MM.1S (cell line): ENCODE measurements at regions not wholly inside any gene's neighbourhood (a gene's known extent, or its start where the extent isn't known, plus 50 kb on each side); places are given as distances from the start of the nearest gene placed in this dataset.

ENCODE experiments used
- DNase-seq: peaks from one replicate; pipeline ENCODE4 v3.0.0-alpha.2; 2015
- H2AFZ ChIP-seq: fragments of 300-600 bp; sonication (generic); 2 replicates; pipeline ENCODE4 v1.6.0; 2016; ENCODE audit warnings: antibody characterized with exemption, low read length
- H3F3A ChIP-seq: fragments of 300-600 bp; sonication (generic); 2 replicates; pipeline ENCODE4 v1.6.1; 2016; ENCODE audit warnings: mild to moderate bottlenecking, antibody characterized with exemption, low read length, moderate library complexity, mixed read lengths; ENCODE audit not compliant: insufficient read depth
- H3K27ac ChIP-seq: fragments of 300-600 bp; sonication (generic); 2 replicates; pipeline ENCODE4 v1.5.1; 2016; ENCODE audit warnings: mild to moderate bottlenecking, low read length
- H3K27me3 ChIP-seq: fragments of 300-600 bp; sonication (generic); replicated peaks from 2 replicates; pipeline ENCODE4 v1.6.0; 2016; ENCODE audit warnings: low read length; ENCODE audit not compliant: insufficient read depth
- H3K36me3 ChIP-seq: fragments of 300-600 bp; sonication (generic); replicated peaks from 2 replicates; pipeline ENCODE4 v1.6.1; 2016; ENCODE audit warnings: mild to moderate bottlenecking, low read length, mixed read lengths; ENCODE audit not compliant: insufficient read depth
- H3K4me1 ChIP-seq: fragments of 300-600 bp; sonication (generic); 2 replicates; pipeline ENCODE4 v1.6.1; 2016; ENCODE audit warnings: low read length, mixed read lengths
- H3K4me2 ChIP-seq: fragments of 300-600 bp; sonication (generic); 2 replicates; pipeline ENCODE4 v1.6.0; 2016; ENCODE audit warnings: low read depth, low read length
- H3K4me3 ChIP-seq: fragments of 300-600 bp; sonication (generic); 2 replicates; pipeline ENCODE4 v1.5.1; 2016; ENCODE audit warnings: low read length, mixed read lengths
- H3K79me2 ChIP-seq: fragments of 300-600 bp; sonication (generic); 2 replicates; pipeline ENCODE4 v1.6.1; 2016; ENCODE audit warnings: mixed run types, low read length, mixed read lengths
- H3K9ac ChIP-seq: fragments of 300-600 bp; sonication (generic); 2 replicates; pipeline ENCODE4 v1.6.1; 2016; ENCODE audit warnings: low read length, mixed read lengths
- H3K9me2 ChIP-seq: fragments of 300-600 bp; sonication (generic); replicated peaks from 2 replicates; pipeline ENCODE4 v1.6.1; 2016; ENCODE audit warnings: mild to moderate bottlenecking, low read length, mixed read lengths; ENCODE audit not compliant: insufficient read depth
- H3K9me3 ChIP-seq: fragments of 300-600 bp; sonication (generic); replicated peaks from 2 replicates; pipeline ENCODE4 v1.6.1; 2016; ENCODE audit warnings: mild to moderate bottlenecking, low read length, mixed read lengths; ENCODE audit not compliant: insufficient read depth
- H4K20me1 ChIP-seq: fragments of 300-600 bp; sonication (generic); 2 replicates; pipeline ENCODE4 v1.6.1; 2016; ENCODE audit warnings: mild to moderate bottlenecking, low read length, moderate library complexity, mixed read lengths; ENCODE audit not compliant: insufficient read depth
- CTCF ChIP-seq: fragments of 300-600 bp; sonication (generic); IDR thresholded peaks from 2 replicates; pipeline ENCODE4 v1.5.1; 2016; ENCODE audit warnings: antibody characterized with exemption, low read length, mixed read lengths
- EZH2 ChIP-seq: fragments of 300-600 bp; sonication (generic); optimal IDR thresholded peaks from 2 replicates; pipeline ENCODE3; 2017; ENCODE audit warnings: low read depth, mild to moderate bottlenecking, antibody characterized with exemption, low read length, mixed read lengths
- EZH2phosphoT487 ChIP-seq: fragments of 300-600 bp; sonication (generic); IDR thresholded peaks from 2 replicates; pipeline ENCODE4 v1.6.1; 2018; ENCODE audit warnings: antibody characterized with exemption, low read length

DNA sequence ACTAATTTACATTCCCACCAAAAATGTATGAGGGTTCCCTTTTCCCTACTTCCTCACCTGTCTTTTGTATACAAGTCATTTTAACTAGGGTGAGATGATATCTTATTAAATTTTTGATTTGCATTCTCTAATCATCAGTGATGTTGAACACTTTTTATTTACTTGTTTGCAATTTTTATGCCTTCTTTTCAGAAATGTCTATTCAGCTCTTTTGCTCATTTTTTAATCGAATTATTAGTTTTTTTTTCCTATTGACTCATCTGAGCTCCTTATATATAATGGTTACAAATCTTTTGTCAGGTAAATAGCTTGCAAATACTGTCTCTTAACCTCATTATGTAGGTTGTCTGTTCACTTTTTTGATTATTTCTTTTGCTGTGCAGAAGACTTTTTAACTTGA is 269.4 kb downstream of the CDH19 start:
- Histone ChIP-seq H3K36me3 (no peaks in the 10 kb centered on the region), H3K27me3 (no peaks in the 10 kb centered on the region), H3K4me3 (no peak overlapping the region), H3K9ac (no peak overlapping the region), H2AFZ (no peak overlapping the region), H3K4me1 (no peaks in the 10 kb centered on the region), H3F3A (no peaks in the 10 kb centered on the region), H3K4me2 (no peak overlapping the region), H4K20me1 (no peaks in the 10 kb centered on the region), H3K9me2 (no peaks in the 10 kb centered on the region), H3K9me3 (no peaks in the 10 kb centered on the region), H3K27ac (no peak overlapping the region), H3K79me2 (no peaks in the 10 kb centered on the region)
- no peak for DNase-seq
- TF ChIP-seq EZH2phosphoT487 (no peak), CTCF (no peak), EZH2 (no peak)

- no peak overlapping the region for H3K9ac ChIP-seq
- DNase-seq = no peak
These were observed 274.2 kb downstream of the CDH19 start for GRCh38 chr18:66329716-66330115.

DNA sequence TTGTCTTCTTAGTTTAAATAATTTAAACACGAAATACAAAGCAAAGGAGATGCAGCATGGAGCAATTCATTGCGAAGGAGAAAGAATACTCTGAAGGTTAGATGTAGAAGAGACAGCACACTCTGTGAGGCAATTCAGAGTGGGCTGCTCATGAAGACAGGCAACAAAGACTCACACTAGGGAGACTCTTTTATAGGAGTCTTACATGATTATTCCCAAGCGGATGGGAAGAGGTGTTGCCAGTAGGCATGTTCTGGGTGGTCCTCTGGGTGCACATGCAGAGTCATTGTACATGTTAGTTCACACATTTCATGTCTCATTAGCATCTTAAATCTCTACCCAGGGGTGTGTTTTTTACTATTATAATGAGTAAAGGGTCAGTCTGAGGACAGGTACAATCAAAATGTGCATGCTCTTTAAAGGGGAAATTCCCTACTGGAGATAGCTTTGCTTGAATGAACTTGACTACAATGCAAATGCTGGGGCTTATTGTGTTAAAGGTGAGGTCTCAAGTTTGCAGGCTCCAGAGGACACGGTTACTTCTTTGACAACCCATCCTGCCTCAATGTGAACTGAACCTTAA is 275.5 kb downstream of the CDH19 start:
- Histone ChIP-seq H3K9me3 (no peaks in the 10 kb centered on the region), H3K27ac (no peak overlapping the region), H2AFZ (no peak overlapping the region), H3K27me3 (no peaks in the 10 kb centered on the region), H3K79me2 (no peaks in the 10 kb centered on the region), H3K4me2 (no peak overlapping the region), H3K9ac (no peak overlapping the region), H3K9me2 (no peaks in the 10 kb centered on the region), H3K36me3 (no peaks in the 10 kb centered on the region), H3K4me1 (no peaks in the 10 kb centered on the region), H3K4me3 (no peak overlapping the region), H3F3A (no peaks in the 10 kb centered on the region), H4K20me1 (no peaks in the 10 kb centered on the region)
- no peak for DNase-seq
- TF ChIP-seq EZH2 (no peak), CTCF (no peak), EZH2phosphoT487 (no peak)

More at GRCh38 chr18:66329716-66330115, 274.2 kb downstream of the CDH19 start:
- H3K27ac ChIP-seq = no peak overlapping the region
- TF ChIP-seq EZH2 (no peak), EZH2phosphoT487 (no peak), CTCF (no peak)
- H3K36me3 ChIP-seq = no peaks in the 10 kb centered on the region
- H3K4me3 ChIP-seq = no peak overlapping the region
- H4K20me1 ChIP-seq = no peaks in the 10 kb centered on the region
- no peaks in the 10 kb centered on the region for H3F3A ChIP-seq
- H3K4me2 ChIP-seq = no peak overlapping the region
- H2AFZ ChIP-seq = no peak overlapping the region
- H3K4me1 ChIP-seq = no peaks in the 10 kb centered on the region
- H3K79me2 ChIP-seq = no peaks in the 10 kb centered on the region
- H3K9me2 ChIP-seq = no peaks in the 10 kb centered on the region
- H3K9me3 ChIP-seq = no peaks in the 10 kb centered on the region
- H3K27me3 ChIP-seq = no peaks in the 10 kb centered on the region
